ENCODE measurements at regions not wholly inside any gene's neighbourhood (a gene's known extent, or its start where the extent isn't known, plus 50 kb on each side); places are given as distances from the start of the nearest gene placed in this dataset.

DNA sequence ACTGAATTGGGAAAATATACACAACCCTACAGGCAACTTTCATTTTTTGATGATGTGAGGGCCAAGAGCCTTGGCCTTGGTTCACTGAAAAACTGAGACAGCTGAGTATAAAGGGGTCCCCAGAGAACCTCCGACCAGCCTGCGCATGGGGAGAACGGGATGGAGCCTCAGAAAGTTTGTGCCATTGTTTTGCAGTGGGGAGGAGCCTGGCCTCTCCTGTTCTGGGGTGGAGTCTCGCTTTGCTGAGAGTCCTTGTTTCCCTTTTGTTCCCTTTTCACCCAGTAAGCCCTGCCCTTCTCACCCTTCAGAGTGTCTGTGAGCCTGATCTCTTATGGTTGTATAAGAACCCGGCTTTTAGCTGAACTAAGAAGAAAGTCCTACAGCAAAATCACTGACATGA, 193.2 kb upstream of the AKR1E2 start:
- Histone ChIP-seq H3K9me3 (ENCODE audit: low read length) (no peaks in the 10 kb centered on the region), H3K4me3 (ENCODE audit: low read length) (no peak overlapping the region), H3K27ac (ENCODE audit: low read depth, low read length) (no peak overlapping the region), H3K4me1 (ENCODE audit: insufficient read depth, low read length) (no peaks in the 10 kb centered on the region), H3K36me3 (ENCODE audit: insufficient read depth, low read length) (no peaks in the 10 kb centered on the region), H3K27me3 (ENCODE audit: insufficient read depth, low read length, poor library complexity, severe bottlenecking) (no peaks in the 10 kb centered on the region)
- H3K4me3 Mint-ChIP-seq: no peak overlapping the region
- H3K27me3 Mint-ChIP-seq: peaks cover 0 to 4% of the 10 kb centered on the region in 2 donors
- ChIA-PET POLR2A (no interaction called here), CTCF (no interaction called here)
- H3K36me3 Mint-ChIP-seq: peaks cover 0 to 2% (median 0%) of the 10 kb centered on the region in 3 donors
- H3K27ac Mint-ChIP-seq: no peak overlapping the region
- peaks cover 0 to 2% (median 2%) of the 10 kb centered on the region in 5 donors for H3K9me3 Mint-ChIP-seq
- DNase-seq: no peak
- no peaks in the 10 kb centered on the region for H3K4me1 Mint-ChIP-seq

DNA sequence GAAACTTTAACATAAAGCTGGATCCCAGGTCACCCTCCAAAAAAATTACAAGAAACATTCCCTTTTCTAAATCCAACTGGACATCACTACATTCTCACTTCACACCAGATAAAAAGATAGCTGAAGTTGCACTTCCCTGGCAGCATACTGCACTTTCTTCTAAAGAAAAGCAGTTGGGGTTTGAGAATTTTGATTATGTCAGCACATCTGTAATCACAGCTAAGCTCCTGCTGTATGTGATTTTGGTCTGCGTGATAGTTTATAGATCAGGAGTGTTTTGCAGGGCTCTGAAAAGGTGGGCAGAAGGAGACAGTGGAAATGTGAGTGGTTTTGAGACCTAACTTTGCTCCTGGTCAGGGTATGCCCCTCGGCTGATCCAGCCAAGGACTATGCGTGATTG, 199.1 kb upstream of the AKR1E2 start:
- no peaks in the 10 kb centered on the region for H3K4me1 Mint-ChIP-seq
- H3K4me3 Mint-ChIP-seq: no peak overlapping the region
- Histone ChIP-seq H3K27ac (ENCODE audit: low read depth, low read length) (no peak overlapping the region), H3K36me3 (ENCODE audit: insufficient read depth, low read length) (no peaks in the 10 kb centered on the region), H3K4me1 (ENCODE audit: insufficient read depth, low read length) (no peaks in the 10 kb centered on the region), H3K27me3 (ENCODE audit: insufficient read depth, low read length, poor library complexity, severe bottlenecking) (no peaks in the 10 kb centered on the region), H3K4me3 (ENCODE audit: low read length) (no peak overlapping the region), H3K9me3 (ENCODE audit: low read length) (peaks cover 4% of the 10 kb centered on the region)
- peaks cover 4 to 7% of the 10 kb centered on the region in 2 donors for H3K27me3 Mint-ChIP-seq
- H3K27ac Mint-ChIP-seq: no peak overlapping the region
- ChIA-PET POLR2A (no interaction called here), CTCF (no interaction called here)
- H3K36me3 Mint-ChIP-seq: peaks cover 0 to 8% (median 0%) of the 10 kb centered on the region in 3 donors
- no peak for DNase-seq
- peaks cover 3 to 13% (median 9%) of the 10 kb centered on the region in 5 donors for H3K9me3 Mint-ChIP-seq

- no peaks in the 10 kb centered on the region for H3K27me3 ChIP-seq (ENCODE audit: insufficient read depth, low read length, poor library complexity, severe bottlenecking)
- Mint-ChIP-seq H3K36me3 (peaks cover 0 to 8% (median 0%) of the 10 kb centered on the region in 3 donors), H3K27ac (no peak overlapping the region), H3K27me3 (peaks cover 5 to 24% of the 10 kb centered on the region in 2 donors), H3K4me3 (no peak overlapping the region), H3K4me1 (no peaks in the 10 kb centered on the region), H3K9me3 (peaks cover 3 to 13% (median 9%) of the 10 kb centered on the region in 5 donors)
- H3K9me3 ChIP-seq (ENCODE audit: low read length): peaks cover 4% of the 10 kb centered on the region
- no peak overlapping the region for H3K27ac ChIP-seq (ENCODE audit: low read depth, low read length)
- CTCF ChIA-PET: no interaction called here
- no peak for DNase-seq
- H3K4me1 ChIP-seq (ENCODE audit: insufficient read depth, low read length): no peaks in the 10 kb centered on the region
- H3K4me3 ChIP-seq (ENCODE audit: low read length): no peak overlapping the region
- H3K36me3 ChIP-seq (ENCODE audit: insufficient read depth, low read length): no peaks in the 10 kb centered on the region
- POLR2A ChIA-PET: no interaction called here
These were observed 202.1 kb upstream of the AKR1E2 start for GRCh38 chr10:4623757-4624420.

- no peaks in the 10 kb centered on the region for H3K4me1 ChIP-seq (ENCODE audit: insufficient read depth, low read length)
- no peaks in the 10 kb centered on the region for H3K27me3 ChIP-seq (ENCODE audit: insufficient read depth, low read length, poor library complexity, severe bottlenecking)
- no peak for DNase-seq
- peaks cover 5 to 29% of the 10 kb centered on the region in 2 donors for H3K27me3 Mint-ChIP-seq
- H3K9me3 ChIP-seq (ENCODE audit: low read length): peaks cover 4% of the 10 kb centered on the region
- no peak overlapping the region for H3K4me3 ChIP-seq (ENCODE audit: low read length)
- ChIA-PET POLR2A (no interaction called here), CTCF (no interaction called here)
- H3K27ac ChIP-seq (ENCODE audit: low read depth, low read length): no peak overlapping the region
- H3K36me3 ChIP-seq (ENCODE audit: insufficient read depth, low read length): no peaks in the 10 kb centered on the region
- H3K27ac Mint-ChIP-seq: no peak overlapping the region
- peaks cover 0 to 8% (median 0%) of the 10 kb centered on the region in 3 donors for H3K36me3 Mint-ChIP-seq
- peaks cover 3 to 11% (median 9%) of the 10 kb centered on the region in 5 donors for H3K9me3 Mint-ChIP-seq
- H3K4me1 Mint-ChIP-seq: no peaks in the 10 kb centered on the region
- H3K4me3 Mint-ChIP-seq: no peak overlapping the region
These were observed 202.8 kb upstream of the AKR1E2 start for GRCh38 chr10:4623200-4623599.

- Histone ChIP-seq H3K9me3 (ENCODE audit: low read length) (peaks cover under 1% of the 10 kb centered on the region), H3K36me3 (ENCODE audit: insufficient read depth, low read length) (no peaks in the 10 kb centered on the region), H3K27me3 (ENCODE audit: insufficient read depth, low read length, poor library complexity, severe bottlenecking) (no peaks in the 10 kb centered on the region), H3K4me1 (ENCODE audit: insufficient read depth, low read length) (no peaks in the 10 kb centered on the region), H3K27ac (ENCODE audit: low read depth, low read length) (no peak overlapping the region), H3K4me3 (ENCODE audit: low read length) (no peak overlapping the region)
- H3K36me3 Mint-ChIP-seq: peaks cover 0 to 6% (median 0%) of the 10 kb centered on the region in 3 donors
- DNase-seq: no peak
- peaks cover 10 to 34% of the 10 kb centered on the region in 2 donors for H3K27me3 Mint-ChIP-seq
- H3K9me3 Mint-ChIP-seq: peaks cover 3 to 11% (median 8%) of the 10 kb centered on the region in 5 donors
- no peak overlapping the region for H3K27ac Mint-ChIP-seq
- ChIA-PET CTCF (no interaction called here), POLR2A (no interaction called here)
- H3K4me1 Mint-ChIP-seq: no peaks in the 10 kb centered on the region
- H3K4me3 Mint-ChIP-seq: no peak overlapping the region
These were observed 203.6 kb upstream of the AKR1E2 start for GRCh38 chr10:4622384-4622783.

GRCh38 chr10:4617589-4617988, 208.4 kb upstream of the AKR1E2 start:
- H3K9me3 ChIP-seq (ENCODE audit: low read length): no peaks in the 10 kb centered on the region

DNA sequence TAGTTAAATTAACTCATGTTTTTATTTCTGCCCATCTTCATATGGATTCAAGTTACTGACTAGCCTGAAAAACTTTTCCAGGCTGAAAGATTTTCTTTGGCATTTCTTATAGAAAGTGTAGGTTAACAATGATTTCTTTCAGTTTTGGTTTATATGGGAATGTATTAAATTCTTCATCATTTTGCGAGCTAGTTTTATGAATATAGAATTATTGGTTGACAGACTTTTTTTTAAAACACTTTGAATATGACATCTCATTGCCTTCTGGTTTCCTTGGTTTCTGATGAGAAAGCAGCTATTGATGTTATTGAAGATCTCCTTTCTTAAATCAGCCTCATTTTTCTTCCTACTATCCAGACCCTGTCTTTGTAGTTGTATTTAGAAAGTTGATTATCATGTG, 211.0 kb upstream of the AKR1E2 start:
- peaks cover 0 to 23% (median 3%) of the 10 kb centered on the region in 3 donors for H3K36me3 Mint-ChIP-seq
- peaks cover 28 to 38% of the 10 kb centered on the region in 2 donors for H3K27me3 Mint-ChIP-seq
- Histone ChIP-seq H3K4me1 (ENCODE audit: insufficient read depth, low read length) (no peaks in the 10 kb centered on the region), H3K4me3 (ENCODE audit: low read length) (no peak overlapping the region), H3K27ac (ENCODE audit: low read depth, low read length) (no peak overlapping the region), H3K36me3 (ENCODE audit: insufficient read depth, low read length) (no peaks in the 10 kb centered on the region), H3K9me3 (ENCODE audit: low read length) (no peaks in the 10 kb centered on the region), H3K27me3 (ENCODE audit: insufficient read depth, low read length, poor library complexity, severe bottlenecking) (no peaks in the 10 kb centered on the region)
- no peak overlapping the region for H3K27ac Mint-ChIP-seq
- no peak for DNase-seq
- no peak overlapping the region for H3K4me3 Mint-ChIP-seq
- CTCF ChIA-PET: no interaction called here
- POLR2A ChIA-PET: no interaction called here
- peaks cover 15 to 31% (median 27%) of the 10 kb centered on the region in 5 donors for H3K9me3 Mint-ChIP-seq
- H3K4me1 Mint-ChIP-seq: no peaks in the 10 kb centered on the region

More at GRCh38 chr10:4617589-4617988, 208.4 kb upstream of the AKR1E2 start:
- DNase-seq: no peak
- H3K27ac ChIP-seq (ENCODE audit: low read depth, low read length): no peak overlapping the region
- POLR2A ChIA-PET: no interaction called here
- H3K4me1 ChIP-seq (ENCODE audit: insufficient read depth, low read length): no peaks in the 10 kb centered on the region
- Mint-ChIP-seq H3K4me3 (no peak overlapping the region), H3K27me3 (peaks cover 28 to 39% of the 10 kb centered on the region in 2 donors), H3K9me3 (peaks cover 15 to 31% (median 27%) of the 10 kb centered on the region in 5 donors), H3K27ac (no peak overlapping the region), H3K36me3 (peaks cover 0 to 23% (median 3%) of the 10 kb centered on the region in 3 donors), H3K4me1 (no peaks in the 10 kb centered on the region)
- no peak overlapping the region for H3K4me3 ChIP-seq (ENCODE audit: low read length)
- no peaks in the 10 kb centered on the region for H3K27me3 ChIP-seq (ENCODE audit: insufficient read depth, low read length, poor library complexity, severe bottlenecking)
- H3K36me3 ChIP-seq (ENCODE audit: insufficient read depth, low read length): no peaks in the 10 kb centered on the region
- CTCF ChIA-PET: no interaction called here

DNA sequence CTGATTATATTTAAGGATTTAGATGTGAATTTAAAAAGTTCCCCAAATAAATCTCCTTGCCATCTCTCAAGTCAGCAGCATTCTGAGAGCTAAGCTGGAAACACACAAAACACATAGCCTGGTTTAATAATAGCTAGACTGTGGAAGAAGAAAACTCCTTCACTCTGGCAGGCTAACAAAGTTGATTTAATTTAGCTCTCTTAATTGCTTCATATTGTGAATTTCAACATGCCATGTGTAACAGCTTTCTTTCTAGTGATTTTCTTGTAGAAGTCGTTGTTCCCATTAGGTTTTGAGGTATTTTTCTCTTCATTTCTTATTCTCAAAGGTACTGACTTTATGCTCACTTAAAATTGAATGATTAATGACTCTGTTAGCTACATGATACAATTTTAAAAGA, 216.8 kb upstream of the AKR1E2 start:
- Histone ChIP-seq H3K9me3 (ENCODE audit: low read length) (no peaks in the 10 kb centered on the region), H3K4me3 (ENCODE audit: low read length) (no peak overlapping the region), H3K4me1 (ENCODE audit: insufficient read depth, low read length) (no peaks in the 10 kb centered on the region), H3K27me3 (ENCODE audit: insufficient read depth, low read length, poor library complexity, severe bottlenecking) (no peaks in the 10 kb centered on the region), H3K27ac (ENCODE audit: low read depth, low read length) (no peak overlapping the region), H3K36me3 (ENCODE audit: insufficient read depth, low read length) (no peaks in the 10 kb centered on the region)
- peaks cover 0 to 3% (median 2%) of the 10 kb centered on the region in 5 donors for H3K9me3 Mint-ChIP-seq
- H3K27me3 Mint-ChIP-seq: peaks cover 8 to 11% of the 10 kb centered on the region in 2 donors
- no peak overlapping the region for H3K4me3 Mint-ChIP-seq
- H3K36me3 Mint-ChIP-seq: peaks cover 0 to 4% (median 1%) of the 10 kb centered on the region in 3 donors
- POLR2A ChIA-PET: no interaction called here
- no peak overlapping the region for H3K27ac Mint-ChIP-seq
- no peaks in the 10 kb centered on the region for H3K4me1 Mint-ChIP-seq
- DNase-seq: no peak
- CTCF ChIA-PET: no interaction called here

Measured in CD8-positive, alpha-beta memory T cell (primary cell).